HS-5 (cell line): ENCODE measurements at regions not wholly inside any gene's neighbourhood (a gene's known extent, or its start where the extent isn't known, plus 50 kb on each side); places are given as distances from the start of the nearest gene placed in this dataset.

Experiments used
- DNase-seq: peaks from one replicate; pipeline ENCODE4 v3.0.0-alpha.2; 2012; ENCODE audit warnings: low read depth

DNA sequence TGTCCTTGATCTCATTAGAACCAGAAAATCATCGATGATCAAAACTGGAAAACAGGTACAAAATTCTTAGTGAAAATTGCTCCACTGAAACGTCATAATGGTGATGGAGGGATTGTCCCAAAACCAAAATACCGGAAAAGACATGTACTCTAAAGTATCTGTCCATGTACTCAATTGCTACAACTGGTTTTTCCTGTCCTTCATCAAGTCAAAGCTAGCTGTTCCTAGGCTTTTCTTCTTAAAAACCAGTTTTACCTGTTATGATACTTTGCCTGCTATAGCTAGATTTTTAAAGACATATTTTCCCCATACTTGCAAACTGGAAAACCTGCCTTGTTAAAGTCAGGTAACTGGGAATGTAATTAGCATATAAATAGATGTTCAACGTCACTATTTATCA is 50.5 kb upstream of the LRRC1 start:
- DNase-seq = no peak

GRCh38 chr6:53741034-53741823 is 53.6 kb upstream of the LRRC1 start:
- no peak for DNase-seq

- no peak for DNase-seq
These were observed 57.1 kb upstream of the LRRC1 start for GRCh38 chr6:53737746-53738145.

GRCh38 chr6:53735896-53736295 is 58.9 kb upstream of the LRRC1 start:
- DNase-seq = no peak

DNA sequence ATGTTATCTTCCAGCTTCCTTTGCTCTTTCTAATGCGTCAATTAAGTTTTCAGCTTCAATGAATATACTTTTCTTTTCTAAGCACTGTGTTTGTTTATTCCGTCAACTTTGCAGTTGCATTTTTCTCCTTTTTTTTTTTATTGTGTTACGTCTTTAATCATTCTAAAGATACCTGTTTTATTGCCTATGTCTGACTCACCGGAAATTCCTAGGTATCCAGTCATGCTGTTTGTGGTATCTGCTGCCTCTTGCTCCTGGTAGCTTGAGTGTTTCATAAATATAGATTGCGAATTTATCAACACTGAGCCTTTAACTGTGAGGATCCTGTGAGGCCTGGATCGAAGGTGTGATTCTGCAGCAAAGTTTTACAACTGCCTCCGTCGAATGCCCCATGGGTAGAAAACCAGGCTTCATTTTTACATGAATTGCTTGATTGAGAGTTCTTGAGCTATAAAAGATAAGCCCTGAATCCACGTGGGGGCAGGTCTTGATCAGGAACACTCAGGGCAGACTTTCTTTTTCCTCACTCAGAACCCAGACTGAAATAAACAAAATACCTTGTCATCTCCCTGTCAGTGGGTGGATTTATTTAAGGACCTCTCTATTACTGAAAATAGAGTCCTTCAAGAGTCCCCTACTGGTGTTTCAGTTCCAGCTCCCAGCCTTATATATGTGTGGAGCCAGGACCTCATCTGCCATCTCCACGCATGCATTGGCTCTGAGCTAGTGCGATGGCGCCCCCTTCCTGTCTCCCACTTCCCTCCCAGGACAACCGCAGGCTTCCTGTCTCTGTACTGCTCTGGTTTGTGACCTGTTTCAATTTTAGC is 60.1 kb upstream of the LRRC1 start:
- peak; percentile 86 for DNase-seq

- DNase-seq = no peak
These were observed 62.8 kb upstream of the LRRC1 start for GRCh38 chr6:53731866-53732636.

DNA sequence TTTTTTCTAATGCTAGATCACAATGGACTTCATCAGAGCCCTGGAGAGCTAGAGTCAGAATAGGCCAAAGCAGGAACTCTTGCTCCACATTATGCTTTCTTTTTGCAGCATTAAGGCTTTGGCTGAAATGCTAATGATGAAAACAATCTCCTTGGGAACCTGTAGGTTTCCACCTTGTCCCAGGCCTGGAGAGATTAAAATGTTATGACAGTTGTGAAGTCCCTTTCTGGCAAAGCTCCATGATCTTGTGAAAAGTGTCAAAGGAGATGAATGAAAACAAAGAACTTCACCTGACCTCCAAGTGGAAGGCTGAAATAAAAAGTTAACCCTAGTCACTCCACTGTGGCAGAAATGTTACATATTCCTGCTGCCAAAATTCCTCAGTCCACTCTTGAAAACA is 64.0 kb upstream of the LRRC1 start:
- DNase-seq = no peak

DNA sequence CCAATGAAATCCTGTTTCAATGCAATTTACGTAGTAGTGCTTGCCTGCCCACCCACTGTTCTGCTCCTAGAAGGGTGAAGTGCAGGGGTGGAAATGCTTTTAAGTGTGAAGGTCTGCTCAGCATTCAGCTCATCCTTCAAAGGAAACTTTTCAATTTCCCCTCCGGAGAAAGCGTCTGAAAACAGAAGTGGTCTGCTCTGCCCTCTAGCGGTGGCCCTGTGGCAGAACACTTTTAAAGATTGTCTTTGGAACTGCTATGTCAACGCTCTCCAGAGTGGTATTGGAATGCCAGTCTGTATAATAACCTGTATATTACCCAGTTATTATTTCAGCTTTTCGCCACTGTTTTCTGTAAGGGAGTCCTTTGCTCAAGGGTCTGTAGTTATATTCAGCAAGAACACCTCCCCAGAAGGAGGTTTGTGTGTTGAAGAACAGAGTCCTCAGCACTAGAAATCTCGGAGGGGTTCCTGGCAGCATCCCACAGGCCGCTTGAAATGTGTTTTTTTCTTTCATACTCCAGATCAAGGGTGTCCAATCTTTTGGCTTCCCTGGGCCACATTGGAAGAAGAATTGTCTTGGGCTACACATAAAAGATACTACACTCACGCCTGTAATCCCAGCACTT is 63.1 kb upstream of the KLHL31 start:
- DNase-seq = no peak

GRCh38 chr6:53727748-53728147 is 62.2 kb upstream of the KLHL31 start:
- no peak for DNase-seq

- DNase-seq = no peak
These were observed 60.4 kb upstream of the KLHL31 start for GRCh38 chr6:53725791-53726575.

DNA sequence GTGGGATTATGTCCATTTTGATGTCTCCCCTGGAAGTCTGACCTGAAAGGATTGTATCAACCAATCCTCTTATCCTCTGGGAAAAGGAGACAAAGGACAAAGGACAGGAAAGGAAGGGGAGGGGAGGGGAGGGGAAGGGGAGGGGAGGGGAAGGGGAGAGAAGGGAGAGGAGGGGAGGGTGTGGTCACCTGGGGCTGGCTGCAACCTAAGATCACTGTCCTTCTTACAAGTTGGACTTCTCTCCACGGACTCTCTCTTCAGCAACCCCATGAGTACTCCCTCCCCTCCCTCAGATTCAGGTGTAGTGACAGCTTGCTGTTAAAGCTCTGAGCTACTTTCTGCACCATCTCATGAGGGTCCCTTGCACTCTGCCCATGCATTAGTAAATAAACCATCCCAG is 58.9 kb upstream of the KLHL31 start:
- no peak for DNase-seq

- DNase-seq = no peak
These were observed 57.8 kb upstream of the KLHL31 start for GRCh38 chr6:53723331-53723730.

DNA sequence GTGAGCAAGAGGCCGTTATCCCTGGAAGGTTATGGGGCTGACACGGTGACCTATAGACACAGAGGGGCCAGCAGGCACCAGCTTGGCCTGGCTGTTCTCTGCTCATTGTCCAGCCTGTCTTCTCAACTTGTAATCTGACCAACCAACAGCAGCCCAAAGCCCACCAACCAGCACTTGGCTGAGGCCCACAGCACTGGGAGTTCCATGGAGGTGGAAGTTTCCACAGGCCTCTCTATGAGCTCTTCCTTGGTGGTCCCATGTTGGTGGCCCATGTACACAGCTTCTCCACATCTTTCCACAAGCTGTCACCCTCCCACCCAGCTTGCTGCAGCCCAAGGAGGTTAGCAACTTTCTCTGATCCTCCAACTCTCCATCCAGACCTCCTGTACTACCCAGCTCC is 56.2 kb upstream of the KLHL31 start:
- DNase-seq = no peak

- no peak for DNase-seq
These were observed 53.3 kb upstream of the KLHL31 start for GRCh38 chr6:53718597-53719460.

DNA sequence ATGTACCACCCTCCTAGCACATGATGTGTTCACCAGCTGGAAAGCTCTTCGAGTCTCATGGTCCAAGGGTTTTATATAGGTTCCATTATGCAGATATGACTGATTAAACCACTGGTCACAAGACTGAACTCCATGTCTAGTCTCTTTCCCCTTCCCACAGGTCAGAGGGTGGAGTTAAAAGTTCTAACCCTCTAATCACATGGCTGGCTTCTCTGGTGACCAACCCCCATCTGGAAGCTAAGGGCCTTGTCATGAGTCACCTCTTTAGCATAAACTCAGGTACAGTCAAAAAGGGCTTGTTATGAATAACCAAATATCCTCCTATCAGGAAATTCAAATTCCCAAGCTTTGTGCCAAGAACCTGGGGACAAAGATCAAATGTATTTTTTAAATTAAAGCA is 52.0 kb upstream of the KLHL31 start:
- no peak for DNase-seq

GRCh38 chr6:53715434-53715833 is 49.9 kb upstream of the KLHL31 start:
- DNase-seq = no peak
